Esophagus squamous epithelium (tissue), 5 donors: ENCODE measurements at regions not wholly inside any gene's neighbourhood (a gene's known extent, or its start where the extent isn't known, plus 50 kb on each side); places are given as distances from the start of the nearest gene placed in this dataset.

ENCODE experiments used
- DNase-seq: peaks from one replicate; lab custom pipeline; 2025; lab: John Stamatoyannopoulos, UW
- H3K27ac ChIP-seq, 4 donors: fragments of 200-600 bp; sonication (generic); one replicate each; pipeline ENCODE4 v1.5.1; 2016 to 2019; ENCODE audit warnings: mild to moderate bottlenecking in 1 of 4
- H3K27me3 ChIP-seq, 4 donors: fragments of 200-600 bp; sonication (generic); 1 replicate in 3 of 4; 2 replicates in 1 of 4; pipeline versions ENCODE4 v1.5.1 to v1.6.0; 2017 to 2021; ENCODE audit warnings: antibody characterized with exemption in 1 of 4
- H3K36me3 ChIP-seq, 3 donors: fragments of 200-600 bp; sonication (generic); one replicate each; pipeline ENCODE4 v1.5.1; 2016 to 2019
- H3K4me1 ChIP-seq, 3 donors: fragments of 200-600 bp; sonication (generic); one replicate each; pipeline ENCODE4 v1.5.1; 2017 to 2019
- H3K4me3 ChIP-seq, 4 donors: fragments of 200-600 bp; sonication (generic); 1 replicate in 3 of 4; 2 replicates in 1 of 4; pipeline ENCODE4 v1.5.1; 2016 to 2019; ENCODE audit warnings: mild to moderate bottlenecking in 2 of 4, moderate library complexity in 1 of 4
- H3K9me3 ChIP-seq, 3 donors: fragments of 200-600 bp; sonication (generic); one replicate each; pipeline ENCODE4 v1.5.1; 2016 to 2019
- CTCF ChIP-seq, 6 experiments: fragments of 450-650 bp in 4 of 6; fragments of 200-600 bp in 2 of 6; sonication (generic) in 2 of 6; IDR thresholded peaks; one replicate each; pipeline ENCODE4 v1.5.1; 2016 to 2019; ENCODE audit warnings: antibody characterized with exemption in 6 of 6, mild to moderate bottlenecking in 4 of 6, moderate library complexity in 4 of 6
- POLR2A ChIP-seq, 4 donors: fragments of 450-650 bp; IDR thresholded peaks; one replicate each; pipeline ENCODE4 v1.6.1; 2017; ENCODE audit warnings: antibody characterized with exemption in 4 of 4, mild to moderate bottlenecking in 4 of 4, moderate library complexity in 3 of 4
- WGBS, 2 donors: methylation state at CpG; one replicate each; pipeline ENCODE4 v1.1.5; 2018; 5-methylcytosine and 5-hydroxymethylcytosine counted together
- intact Hi-C: fragments of 100-400 bp; cut with DNase I; formaldehyde crosslinking; loops from one replicate; pipeline ENCODE4 v1.15.0; 2022
- donor health status: DM: yes; HTN: yes; CAD: no.

- Histone ChIP-seq H3K9me3 (peaks cover 0 to 2% (median 0%) of the 10 kb centered on the region in 3 donors), H3K4me3 (no peak overlapping the region), H3K36me3 (no peaks in the 10 kb centered on the region), H3K27me3 (no peaks in the 10 kb centered on the region), H3K27ac (no peak overlapping the region), H3K4me1 (peaks cover 0 to 11% (median 5%) of the 10 kb centered on the region in 3 donors)
- 22 to 33% methylated on average over 1 of the region's 1 CpG for WGBS, 2 donors
- DNase-seq = no peak
- intact Hi-C loops = no loop called here
- TF ChIP-seq CTCF (IDR thresholded peaks at IDR 0.05) (no peak), POLR2A (IDR thresholded peaks at IDR 0.05) (no peak)
Measured at GRCh38 chr12:67472539-67472938, 176.0 kb upstream of the DYRK2 start.

GRCh38 chr12:67474934-67475620 lies 173.5 kb upstream of the DYRK2 start:
- 91% methylated on average over 3 of the region's 3 CpGs for WGBS, 2 donors
- Histone ChIP-seq H3K27ac (no peak overlapping the region), H3K9me3 (no peaks in the 10 kb centered on the region), H3K4me1 (peaks cover 0 to 11% (median 5%) of the 10 kb centered on the region in 3 donors), H3K36me3 (no peaks in the 10 kb centered on the region), H3K4me3 (no peak overlapping the region), H3K27me3 (no peaks in the 10 kb centered on the region)
- TF ChIP-seq POLR2A (IDR thresholded peaks at IDR 0.05) (no peak), CTCF (IDR thresholded peaks at IDR 0.05) (no peak)
- intact Hi-C loops = no loop called here
- DNase-seq = no peak

GRCh38 chr12:67475725-67476124 lies 172.8 kb upstream of the DYRK2 start:
- Histone ChIP-seq H3K27me3 (no peaks in the 10 kb centered on the region), H3K4me1 (peaks cover 0 to 11% (median 5%) of the 10 kb centered on the region in 3 donors), H3K36me3 (no peaks in the 10 kb centered on the region), H3K4me3 (no peak overlapping the region), H3K9me3 (no peaks in the 10 kb centered on the region), H3K27ac (no peak overlapping the region)
- TF ChIP-seq POLR2A (IDR thresholded peaks at IDR 0.05) (no peak), CTCF (IDR thresholded peaks at IDR 0.05) (no peak)
- DNase-seq = no peak
- intact Hi-C loops = no loop called here
- WGBS, 2 donors = 57 to 64% methylated on average over 2 of the region's 2 CpGs

- Histone ChIP-seq H3K4me1 (peaks cover 0 to 7% (median 0%) of the 10 kb centered on the region in 3 donors), H3K27me3 (no peaks in the 10 kb centered on the region), H3K36me3 (no peaks in the 10 kb centered on the region), H3K27ac (no peak overlapping the region), H3K9me3 (no peaks in the 10 kb centered on the region), H3K4me3 (no peak overlapping the region)
- no peak for DNase-seq
- intact Hi-C loops = no loop called here
- WGBS, 2 donors = 86 to 89% methylated on average over 4 to 8 of the region's 8 CpGs
- no peak for TF ChIP-seq POLR2A (IDR thresholded peaks at IDR 0.05)
- TF ChIP-seq CTCF (IDR thresholded peaks at IDR 0.05) = no peak
Measured at GRCh38 chr12:67477681-67478265, 170.8 kb upstream of the DYRK2 start.
